ENCODE measurements at regions not wholly inside any gene's neighbourhood (a gene's known extent, or its start where the extent isn't known, plus 50 kb on each side); places are given as distances from the start of the nearest gene placed in this dataset.

GRCh38 chr12:131619106-131619642 lies 91.7 kb upstream of the SFSWAP start:
- TF ChIP-seq, protein P1, sequence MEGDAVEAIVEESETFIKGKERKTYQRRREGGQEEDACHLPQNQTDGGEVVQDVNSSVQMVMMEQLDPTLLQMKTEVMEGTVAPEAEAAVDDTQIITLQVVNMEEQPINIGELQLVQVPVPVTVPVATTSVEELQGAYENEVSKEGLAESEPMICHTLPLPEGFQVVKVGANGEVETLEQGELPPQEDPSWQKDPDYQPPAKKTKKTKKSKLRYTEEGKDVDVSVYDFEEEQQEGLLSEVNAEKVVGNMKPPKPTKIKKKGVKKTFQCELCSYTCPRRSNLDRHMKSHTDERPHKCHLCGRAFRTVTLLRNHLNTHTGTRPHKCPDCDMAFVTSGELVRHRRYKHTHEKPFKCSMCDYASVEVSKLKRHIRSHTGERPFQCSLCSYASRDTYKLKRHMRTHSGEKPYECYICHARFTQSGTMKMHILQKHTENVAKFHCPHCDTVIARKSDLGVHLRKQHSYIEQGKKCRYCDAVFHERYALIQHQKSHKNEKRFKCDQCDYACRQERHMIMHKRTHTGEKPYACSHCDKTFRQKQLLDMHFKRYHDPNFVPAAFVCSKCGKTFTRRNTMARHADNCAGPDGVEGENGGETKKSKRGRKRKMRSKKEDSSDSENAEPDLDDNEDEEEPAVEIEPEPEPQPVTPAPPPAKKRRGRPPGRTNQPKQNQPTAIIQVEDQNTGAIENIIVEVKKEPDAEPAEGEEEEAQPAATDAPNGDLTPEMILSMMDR (IDR thresholded peaks at IDR 0.05), result no peak
- Mint-ChIP-seq H3K4me1 (ENCODE audit: low read depth) (peaks cover 9% of the 10 kb centered on the region), H3K4me3 (no peak overlapping the region), H3K9me3 (no peaks in the 10 kb centered on the region; the same call in 1 of the 2 replicates), H3K27me3 (ENCODE audit: insufficient read depth) (peaks cover 20% of the 10 kb centered on the region), H3K36me3 (ENCODE audit: low read depth) (no peaks in the 10 kb centered on the region), H3K27ac (no peak overlapping the region)
- no peak for DNase-seq

GRCh38 chr12:131619736-131620506 lies 91.0 kb upstream of the SFSWAP start:
- DNase-seq, result no peak
- no peak overlapping the region for H3K27ac Mint-ChIP-seq
- H3K27me3 Mint-ChIP-seq (ENCODE audit: insufficient read depth), result peaks cover 19% of the 10 kb centered on the region
- no peaks in the 10 kb centered on the region; the same call in 1 of the 2 replicates for H3K9me3 Mint-ChIP-seq
- no peak overlapping the region for H3K4me3 Mint-ChIP-seq
- H3K4me1 Mint-ChIP-seq (ENCODE audit: low read depth), result peaks cover 9% of the 10 kb centered on the region
- H3K36me3 Mint-ChIP-seq (ENCODE audit: low read depth), result no peaks in the 10 kb centered on the region
- TF ChIP-seq, protein P1 (IDR thresholded peaks at IDR 0.05), result no peak

- Mint-ChIP-seq H3K27me3 (ENCODE audit: insufficient read depth) (peaks cover 20% of the 10 kb centered on the region), H3K4me1 (ENCODE audit: low read depth) (peaks cover 4% of the 10 kb centered on the region), H3K27ac (no peak overlapping the region), H3K36me3 (ENCODE audit: low read depth) (no peaks in the 10 kb centered on the region), H3K4me3 (no peak overlapping the region), H3K9me3 (no peaks in the 10 kb centered on the region; the same call in 1 of the 2 replicates)
- no peak for DNase-seq
- TF ChIP-seq, protein P1 (IDR thresholded peaks at IDR 0.05), result no peak
Measured at GRCh38 chr12:131620520-131620919, 90.4 kb upstream of the SFSWAP start.

DNA sequence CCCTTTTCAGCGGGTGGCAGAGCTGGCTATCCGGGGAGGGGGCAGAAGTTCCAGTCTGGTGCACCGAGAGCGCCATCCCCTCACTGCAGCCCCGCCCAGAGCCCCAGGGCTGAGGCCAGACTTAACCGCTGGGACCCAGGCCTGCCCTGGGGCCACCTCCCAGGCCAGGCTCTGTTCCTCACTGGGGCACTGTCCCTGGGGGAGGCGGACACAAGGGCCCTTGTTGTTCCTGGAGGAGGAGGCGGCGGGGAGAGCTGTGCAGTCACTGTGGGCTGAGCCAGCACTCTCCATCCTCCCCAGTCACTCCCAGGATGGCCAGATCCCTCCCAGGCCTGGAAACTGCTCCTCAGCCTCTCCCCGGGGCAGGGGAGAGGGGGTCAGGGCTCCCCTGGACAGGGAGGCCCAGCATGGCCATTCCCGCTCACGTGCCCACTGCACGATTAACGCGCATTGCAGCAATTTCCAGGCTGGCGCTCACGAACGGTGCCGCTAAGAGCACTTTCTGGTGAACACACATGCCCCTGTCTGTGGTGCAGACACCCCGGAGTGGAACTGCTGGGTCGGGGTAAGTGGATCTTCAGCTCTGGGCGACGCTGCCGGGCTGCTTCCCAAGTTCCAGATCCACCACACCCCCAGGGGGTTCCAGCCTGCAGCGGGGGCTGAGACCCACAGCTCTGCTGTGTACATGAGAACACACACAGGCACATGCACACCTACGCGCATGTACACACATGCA lies 89.8 kb upstream of the SFSWAP start:
- TF ChIP-seq, protein P1 (IDR thresholded peaks at IDR 0.05), result no peak
- Mint-ChIP-seq H3K36me3 (ENCODE audit: low read depth) (no peaks in the 10 kb centered on the region), H3K9me3 (no peaks in the 10 kb centered on the region; the same call in 1 of the 2 replicates), H3K27ac (no peak overlapping the region), H3K4me3 (no peak overlapping the region), H3K4me1 (ENCODE audit: low read depth) (no peaks in the 10 kb centered on the region), H3K27me3 (ENCODE audit: insufficient read depth) (peaks cover 21% of the 10 kb centered on the region)
- DNase-seq, result no peak

- no peaks in the 10 kb centered on the region for H3K4me1 Mint-ChIP-seq (ENCODE audit: low read depth)
- no peak overlapping the region for H3K27ac Mint-ChIP-seq
- no peaks in the 10 kb centered on the region for H3K36me3 Mint-ChIP-seq (ENCODE audit: low read depth)
- no peaks in the 10 kb centered on the region; the same call in 1 of the 2 replicates for H3K9me3 Mint-ChIP-seq
- no peak for DNase-seq
- H3K27me3 Mint-ChIP-seq (ENCODE audit: insufficient read depth), result peaks cover 18% of the 10 kb centered on the region
- H3K4me3 Mint-ChIP-seq, result no peak overlapping the region
- TF ChIP-seq, protein P1 (IDR thresholded peaks at IDR 0.05), result no peak
Measured at GRCh38 chr12:131621701-131622421, 89.0 kb upstream of the SFSWAP start.
